OCI-LY3 (cell line): ENCODE measurements at regions not wholly inside any gene's neighbourhood (a gene's known extent, or its start where the extent isn't known, plus 50 kb on each side); places are given as distances from the start of the nearest gene placed in this dataset.

Experiments
- H2AFZ ChIP-seq: fragments of 200-600, 300-600 bp; shearing (Covaris generic); 2 replicates; pipeline ENCODE4 v1.6.0; 2014; ENCODE audit warnings: antibody characterized with exemption, low read depth, low read length
- H3K27ac ChIP-seq: fragments of 200-600, 300-600 bp; sonication (generic); 2 replicates; pipeline ENCODE4 v1.5.1; 2014; ENCODE audit warnings: mild to moderate bottlenecking, low read length, moderate library complexity, mixed read lengths
- H3K27me3 ChIP-seq: fragments of 200-600, 300-600 bp; sonication (generic); 2 replicates; pipeline ENCODE4 v1.6.1; 2014; ENCODE audit warnings: low read depth, low read length, mixed read lengths
- H3K36me3 ChIP-seq: fragments of 200-600, 300-600 bp; sonication (generic); replicated peaks from 2 replicates; pipeline ENCODE3; 2014; ENCODE audit warnings: low read depth, low read length, mixed read lengths
- H3K4me1 ChIP-seq: fragments of 300-600, 200-600 bp; sonication (generic); 2 replicates; pipeline ENCODE4 v1.6.1; 2014; ENCODE audit warnings: low read length, mixed read lengths
- H3K4me2 ChIP-seq: fragments of 200-600, 300-600 bp; sonication (generic); 2 replicates; pipeline ENCODE4 v1.6.1; 2014; ENCODE audit warnings: low read length, mixed read lengths
- H3K4me3 ChIP-seq: fragments of 300-600, 200-600 bp; sonication (generic); 2 replicates; pipeline ENCODE4 v1.5.1; 2014; ENCODE audit warnings: antibody characterized with exemption, mild to moderate bottlenecking, low read length, moderate library complexity
- H3K79me2 ChIP-seq: fragments of 300-600, 200-600 bp; shearing (Covaris generic); 2 replicates; pipeline ENCODE4 v1.6.1; 2014; ENCODE audit warnings: mild to moderate bottlenecking, low read length, mixed read lengths
- H3K9ac ChIP-seq: fragments of 300-600, 200-600 bp; shearing (Covaris generic); 2 replicates; pipeline ENCODE4 v1.6.0; 2014; ENCODE audit warnings: mild to moderate bottlenecking, low read length, moderate library complexity
- H3K9me3 ChIP-seq: fragments of 200-600, 300-600 bp; shearing (Covaris generic); 2 replicates; pipeline ENCODE4 v1.6.1; 2014; ENCODE audit warnings: low read length, mixed read lengths; ENCODE audit not compliant: insufficient read depth
- H4K20me1 ChIP-seq: fragments of 200-600, 300-600 bp; sonication (generic); 2 replicates; pipeline ENCODE4 v1.6.1; 2016; ENCODE audit warnings: low read length, mixed read lengths; ENCODE audit not compliant: insufficient read depth
- CTCF ChIP-seq: fragments of 200-600, 300-600 bp; sonication (generic); IDR thresholded peaks from 2 replicates; pipeline ENCODE4 v1.5.1; 2014; ENCODE audit warnings: antibody characterized with exemption, low read length, low read depth
- EZH2phosphoT487 ChIP-seq: fragments of 200-600 bp; shearing (Covaris generic); IDR thresholded peaks from 2 replicates; pipeline ENCODE4 v1.6.1; 2018; ENCODE audit warnings: antibody characterized with exemption, mixed run types, low read depth

- no peak overlapping the region for H3K4me2 ChIP-seq
- H3K9ac ChIP-seq = no peak overlapping the region
- no peaks in the 10 kb centered on the region for H3K79me2 ChIP-seq
- no peaks in the 10 kb centered on the region for H3K36me3 ChIP-seq
- TF ChIP-seq CTCF = no peak
- TF ChIP-seq EZH2phosphoT487 = no peak
- H3K4me3 ChIP-seq = no peak overlapping the region
- H2AFZ ChIP-seq = no peak overlapping the region
- H3K4me1 ChIP-seq = no peaks in the 10 kb centered on the region
- H3K9me3 ChIP-seq = no peaks in the 10 kb centered on the region
- H4K20me1 ChIP-seq = no peaks in the 10 kb centered on the region
- no peaks in the 10 kb centered on the region for H3K27me3 ChIP-seq
- no peak overlapping the region for H3K27ac ChIP-seq
Measured at GRCh38 chr4:24273136-24273535, 311.2 kb downstream of the DHX15 start.

GRCh38 chr4:24266951-24267722 is 317.2 kb downstream of the DHX15 start:
- H2AFZ ChIP-seq = no peak overlapping the region
- H3K36me3 ChIP-seq = no peaks in the 10 kb centered on the region
- no peak overlapping the region for H3K4me3 ChIP-seq
- no peaks in the 10 kb centered on the region for H3K27me3 ChIP-seq
- no peaks in the 10 kb centered on the region for H3K9me3 ChIP-seq
- H3K4me2 ChIP-seq = no peak overlapping the region
- no peaks in the 10 kb centered on the region for H4K20me1 ChIP-seq
- H3K4me1 ChIP-seq = no peaks in the 10 kb centered on the region
- H3K79me2 ChIP-seq = no peaks in the 10 kb centered on the region
- H3K9ac ChIP-seq = no peak overlapping the region
- H3K27ac ChIP-seq = no peak overlapping the region
- no peak for TF ChIP-seq EZH2phosphoT487
- TF ChIP-seq CTCF = no peak

GRCh38 chr4:24265989-24266388 is 318.4 kb downstream of the DHX15 start:
- Histone ChIP-seq H3K4me2 (no peak overlapping the region), H3K79me2 (no peaks in the 10 kb centered on the region), H2AFZ (no peak overlapping the region), H4K20me1 (no peaks in the 10 kb centered on the region), H3K4me1 (no peaks in the 10 kb centered on the region), H3K27ac (no peak overlapping the region), H3K9ac (no peak overlapping the region), H3K36me3 (no peaks in the 10 kb centered on the region), H3K9me3 (no peaks in the 10 kb centered on the region), H3K27me3 (no peaks in the 10 kb centered on the region), H3K4me3 (no peak overlapping the region)
- no peak for TF ChIP-seq EZH2phosphoT487
- no peak for TF ChIP-seq CTCF

GRCh38 chr4:24262616-24263015 is 321.7 kb downstream of the DHX15 start:
- H3K4me2 ChIP-seq = no peak overlapping the region
- no peaks in the 10 kb centered on the region for H3K9me3 ChIP-seq
- TF ChIP-seq EZH2phosphoT487 (no peak), CTCF (no peak)
- H3K79me2 ChIP-seq = no peaks in the 10 kb centered on the region
- H3K9ac ChIP-seq = no peak overlapping the region
- H2AFZ ChIP-seq = no peak overlapping the region
- H3K4me3 ChIP-seq = no peak overlapping the region
- no peak overlapping the region for H3K27ac ChIP-seq
- H3K4me1 ChIP-seq = no peaks in the 10 kb centered on the region
- no peaks in the 10 kb centered on the region for H4K20me1 ChIP-seq
- no peaks in the 10 kb centered on the region for H3K36me3 ChIP-seq
- H3K27me3 ChIP-seq = no peaks in the 10 kb centered on the region
